ENCODE measurements at regions not wholly inside any gene's neighbourhood (a gene's known extent, or its start where the extent isn't known, plus 50 kb on each side); places are given as distances from the start of the nearest gene placed in this dataset.
"Not testable (repeated sequence)": the region's sequence is repeated elsewhere in the genome, so short reads cannot be mapped to it uniquely, and the experiment has no call there.

GRCh38 chr5:82466986-82467561, 188.9 kb upstream of the RPS23 start:
- H3K9me2 ChIP-seq (replicated peaks; ENCODE audit: insufficient read depth, low read length), result no peaks in the 10 kb centered on the region
- no peak for DNase-seq
- H3K36me3 ChIP-seq (replicated peaks; ENCODE audit: insufficient read depth, low read length), result no peaks in the 10 kb centered on the region
- no peak overlapping the region for H2AFZ ChIP-seq (ENCODE audit: low read length)
- no peak overlapping the region for H3K4me3 ChIP-seq (ENCODE audit: low read length)
- no peak overlapping the region for H3K27ac ChIP-seq (ENCODE audit: low read length)
- no peaks in the 10 kb centered on the region for H3K9me3 ChIP-seq (replicated peaks; ENCODE audit: insufficient read depth, low read length)
- no peaks in the 10 kb centered on the region for H3K79me2 ChIP-seq (ENCODE audit: low read length)
- no peaks in the 10 kb centered on the region for H4K20me1 ChIP-seq (ENCODE audit: insufficient read depth, low read length)
- TF ChIP-seq EZH2 (optimal IDR thresholded peaks at IDR 0.05; ENCODE audit: low read depth, low read length), result no peak
- TF ChIP-seq EZH2phosphoT487 (IDR thresholded peaks at IDR 0.05; ENCODE audit: low read length), result no peak
- TF ChIP-seq CTCF (IDR thresholded peaks at IDR 0.05; ENCODE audit: low read length), result no peak
- no peak overlapping the region for H3K4me2 ChIP-seq (ENCODE audit: low read depth, low read length)
- H3K4me1 ChIP-seq (ENCODE audit: low read length), result no peaks in the 10 kb centered on the region
- no peaks in the 10 kb centered on the region for H3F3A ChIP-seq (ENCODE audit: insufficient read depth, low read length)
- no peaks in the 10 kb centered on the region for H3K27me3 ChIP-seq (replicated peaks; ENCODE audit: insufficient read depth, low read length)
- H3K9ac ChIP-seq (ENCODE audit: low read length), result no peak overlapping the region

GRCh38 chr5:82465235-82465634, 187.1 kb upstream of the RPS23 start:
- Histone ChIP-seq H3K4me3 (ENCODE audit: low read length) (no peak overlapping the region), H3K9me3 (replicated peaks; ENCODE audit: insufficient read depth, low read length) (no peaks in the 10 kb centered on the region), H3K9me2 (replicated peaks; ENCODE audit: insufficient read depth, low read length) (no peaks in the 10 kb centered on the region), H3K9ac (ENCODE audit: low read length) (no peak overlapping the region), H3K36me3 (replicated peaks; ENCODE audit: insufficient read depth, low read length) (no peaks in the 10 kb centered on the region), H3K4me1 (ENCODE audit: low read length) (no peaks in the 10 kb centered on the region), H3K79me2 (ENCODE audit: low read length) (no peaks in the 10 kb centered on the region), H3K27me3 (replicated peaks; ENCODE audit: insufficient read depth, low read length) (no peaks in the 10 kb centered on the region), H3K4me2 (ENCODE audit: low read depth, low read length) (no peak overlapping the region), H3K27ac (ENCODE audit: low read length) (no peak overlapping the region), H4K20me1 (ENCODE audit: insufficient read depth, low read length) (no peaks in the 10 kb centered on the region), H2AFZ (ENCODE audit: low read length) (no peak overlapping the region), H3F3A (ENCODE audit: insufficient read depth, low read length) (no peaks in the 10 kb centered on the region)
- no peak for TF ChIP-seq CTCF (IDR thresholded peaks at IDR 0.05; ENCODE audit: low read length)
- TF ChIP-seq EZH2phosphoT487 (IDR thresholded peaks at IDR 0.05; ENCODE audit: low read length), result no peak
- no peak for TF ChIP-seq EZH2 (optimal IDR thresholded peaks at IDR 0.05; ENCODE audit: low read depth, low read length)
- no peak for DNase-seq

- Histone ChIP-seq H3K4me1 (ENCODE audit: low read length) (no peaks in the 10 kb centered on the region), H3F3A (ENCODE audit: insufficient read depth, low read length) (no peaks in the 10 kb centered on the region), H2AFZ (ENCODE audit: low read length) (no peak overlapping the region), H3K4me2 (ENCODE audit: low read depth, low read length) (no peak overlapping the region), H3K9ac (ENCODE audit: low read length) (no peak overlapping the region), H3K36me3 (replicated peaks; ENCODE audit: insufficient read depth, low read length) (no peaks in the 10 kb centered on the region), H3K9me3 (replicated peaks; ENCODE audit: insufficient read depth, low read length) (no peaks in the 10 kb centered on the region), H3K4me3 (ENCODE audit: low read length) (no peak overlapping the region), H4K20me1 (ENCODE audit: insufficient read depth, low read length) (no peaks in the 10 kb centered on the region), H3K27ac (ENCODE audit: low read length) (no peak overlapping the region), H3K79me2 (ENCODE audit: low read length) (no peaks in the 10 kb centered on the region), H3K27me3 (replicated peaks; ENCODE audit: insufficient read depth, low read length) (no peaks in the 10 kb centered on the region), H3K9me2 (replicated peaks; ENCODE audit: insufficient read depth, low read length) (no peaks in the 10 kb centered on the region)
- no peak for TF ChIP-seq EZH2 (optimal IDR thresholded peaks at IDR 0.05; ENCODE audit: low read depth, low read length)
- TF ChIP-seq CTCF (IDR thresholded peaks at IDR 0.05; ENCODE audit: low read length), result no peak
- TF ChIP-seq EZH2phosphoT487 (IDR thresholded peaks at IDR 0.05; ENCODE audit: low read length), result no peak
- no peak for DNase-seq
Measured at GRCh38 chr5:82459626-82460025, 181.5 kb upstream of the RPS23 start.

- not testable (repeated sequence) for DNase-seq; H3K9ac ChIP-seq (ENCODE audit: low read length); H3K9me2 ChIP-seq (replicated peaks; ENCODE audit: insufficient read depth, low read length); H3K36me3 ChIP-seq (replicated peaks; ENCODE audit: insufficient read depth, low read length); H3K4me1 ChIP-seq (ENCODE audit: low read length); H3F3A ChIP-seq (ENCODE audit: insufficient read depth, low read length); H3K4me3 ChIP-seq (ENCODE audit: low read length); H3K79me2 ChIP-seq (ENCODE audit: low read length); H3K27ac ChIP-seq (ENCODE audit: low read length); H4K20me1 ChIP-seq (ENCODE audit: insufficient read depth, low read length); H2AFZ ChIP-seq (ENCODE audit: low read length); H3K27me3 ChIP-seq (replicated peaks; ENCODE audit: insufficient read depth, low read length); H3K9me3 ChIP-seq (replicated peaks; ENCODE audit: insufficient read depth, low read length); H3K4me2 ChIP-seq (ENCODE audit: low read depth, low read length)
Measured at GRCh38 chr5:82455317-82455716, 177.2 kb upstream of the RPS23 start.

Measured in MM.1S (cell line).